ENCODE measurements at regions not wholly inside any gene's neighbourhood (a gene's known extent, or its start where the extent isn't known, plus 50 kb on each side); places are given as distances from the start of the nearest gene placed in this dataset.

DNA sequence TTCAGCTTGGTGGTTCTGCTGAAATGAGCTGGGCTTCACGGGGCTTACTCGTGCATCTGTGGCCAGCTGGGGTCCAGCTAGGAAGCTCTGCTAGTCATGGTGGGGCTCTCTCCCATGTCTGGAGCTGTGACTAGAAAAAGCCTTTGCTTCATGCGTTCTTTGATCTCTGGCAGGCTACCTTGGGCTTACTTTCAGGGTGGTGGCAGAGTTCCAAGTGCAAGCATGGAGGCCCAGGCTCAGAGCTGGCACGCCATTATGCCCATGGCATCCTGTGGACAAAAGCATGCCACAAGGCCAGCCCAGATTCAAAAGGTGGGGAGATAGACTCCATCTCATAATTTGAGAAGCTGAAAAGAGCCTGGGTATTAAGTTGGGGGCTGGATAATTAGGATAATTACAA is 55.4 kb upstream of the GBA3 start:
- Histone ChIP-seq H3K4me3 (peak overlapping the region in 1 of 3 donors; percentile 2), H3K27me3 (no peaks in the 10 kb centered on the region), H3K36me3 (no peaks in the 10 kb centered on the region), H3K9me3 (peaks cover 0 to 7% of the 10 kb centered on the region in 2 donors), H3K4me1 (no peaks in the 10 kb centered on the region), H3K27ac (no peak overlapping the region)
- no peak for DNase-seq (ENCODE audit: low spot score in 2 of 2)
- intact Hi-C loops (cut with DNase I; ENCODE audit: low total_unique reads): loop anchor here (10.0 kb wide), 1 partner anchor 1697 kb away; no protein-coding TSS in a partner anchor
- TF ChIP-seq, protein P1, sequence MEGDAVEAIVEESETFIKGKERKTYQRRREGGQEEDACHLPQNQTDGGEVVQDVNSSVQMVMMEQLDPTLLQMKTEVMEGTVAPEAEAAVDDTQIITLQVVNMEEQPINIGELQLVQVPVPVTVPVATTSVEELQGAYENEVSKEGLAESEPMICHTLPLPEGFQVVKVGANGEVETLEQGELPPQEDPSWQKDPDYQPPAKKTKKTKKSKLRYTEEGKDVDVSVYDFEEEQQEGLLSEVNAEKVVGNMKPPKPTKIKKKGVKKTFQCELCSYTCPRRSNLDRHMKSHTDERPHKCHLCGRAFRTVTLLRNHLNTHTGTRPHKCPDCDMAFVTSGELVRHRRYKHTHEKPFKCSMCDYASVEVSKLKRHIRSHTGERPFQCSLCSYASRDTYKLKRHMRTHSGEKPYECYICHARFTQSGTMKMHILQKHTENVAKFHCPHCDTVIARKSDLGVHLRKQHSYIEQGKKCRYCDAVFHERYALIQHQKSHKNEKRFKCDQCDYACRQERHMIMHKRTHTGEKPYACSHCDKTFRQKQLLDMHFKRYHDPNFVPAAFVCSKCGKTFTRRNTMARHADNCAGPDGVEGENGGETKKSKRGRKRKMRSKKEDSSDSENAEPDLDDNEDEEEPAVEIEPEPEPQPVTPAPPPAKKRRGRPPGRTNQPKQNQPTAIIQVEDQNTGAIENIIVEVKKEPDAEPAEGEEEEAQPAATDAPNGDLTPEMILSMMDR (IDR thresholded peaks at IDR 0.05): no peak
- TF ChIP-seq POLR2A (IDR thresholded peaks at IDR 0.05) (no peak), POLR2AphosphoS5 (IDR thresholded peaks at IDR 0.05) (no peak)

Data from breast epithelium (tissue), 4 donors.